ENCODE measurements at regions not wholly inside any gene's neighbourhood (a gene's known extent, or its start where the extent isn't known, plus 50 kb on each side); places are given as distances from the start of the nearest gene placed in this dataset.
"Not testable (repeated sequence)": the region's sequence is repeated elsewhere in the genome, so short reads cannot be mapped to it uniquely, and the experiment has no call there.

- no peaks in the 10 kb centered on the region for H3K4me1 ChIP-seq (ENCODE audit: low read depth)
- peaks cover 11% of the 10 kb centered on the region for H3K27me3 ChIP-seq
- H3K4me3 ChIP-seq: no peak overlapping the region
- no peak overlapping the region for H3K27ac ChIP-seq
- H3K9me3 ChIP-seq (ENCODE audit: low read depth): no peaks in the 10 kb centered on the region
- no peaks in the 10 kb centered on the region for H3K36me3 ChIP-seq
- TF ChIP-seq CTCF (IDR thresholded peaks at IDR 0.05; ENCODE audit: low read depth, low read length): no peak
- no peak for DNase-seq (ENCODE audit: low read depth in 1 of 2, low spot score in 1 of 2)
Observed at GRCh38 chr16:80092681-80093080, 448.1 kb upstream of the DYNLRB2 start.

- DNase-seq (ENCODE audit: low read depth in 1 of 2, low spot score in 1 of 2); H3K9me3 ChIP-seq (ENCODE audit: low read depth); H3K36me3 ChIP-seq; H3K4me1 ChIP-seq (ENCODE audit: low read depth); H3K27ac ChIP-seq; H3K4me3 ChIP-seq: not testable (repeated sequence)
- peaks cover 11% of the 10 kb centered on the region for H3K27me3 ChIP-seq
Observed at GRCh38 chr16:80091453-80091852, 449.3 kb upstream of the DYNLRB2 start.

- no peak overlapping the region for H3K4me3 ChIP-seq
- no peak for DNase-seq (ENCODE audit: low read depth in 1 of 2, low spot score in 1 of 2)
- TF ChIP-seq CTCF (IDR thresholded peaks at IDR 0.05; ENCODE audit: low read depth, low read length): no peak
- H3K27ac ChIP-seq: no peak overlapping the region
- H3K4me1 ChIP-seq (ENCODE audit: low read depth): no peaks in the 10 kb centered on the region
- no peaks in the 10 kb centered on the region for H3K9me3 ChIP-seq (ENCODE audit: low read depth)
- peaks cover 46% of the 10 kb centered on the region for H3K27me3 ChIP-seq
- H3K36me3 ChIP-seq: no peaks in the 10 kb centered on the region
Observed at GRCh38 chr16:80085606-80086005, 455.2 kb upstream of the DYNLRB2 start.

GRCh38 chr16:80084614-80085013, 456.2 kb upstream of the DYNLRB2 start:
- peaks cover 56% of the 10 kb centered on the region for H3K27me3 ChIP-seq
- no peak overlapping the region for H3K4me3 ChIP-seq
- no peaks in the 10 kb centered on the region for H3K36me3 ChIP-seq
- peak; percentile 23 for TF ChIP-seq CTCF (IDR thresholded peaks at IDR 0.05; ENCODE audit: low read depth, low read length)
- DNase-seq (ENCODE audit: low read depth in 1 of 2, low spot score in 1 of 2): peak; percentile 38 to 66
- no peaks in the 10 kb centered on the region for H3K9me3 ChIP-seq (ENCODE audit: low read depth)
- no peak overlapping the region for H3K27ac ChIP-seq
- no peaks in the 10 kb centered on the region for H3K4me1 ChIP-seq (ENCODE audit: low read depth)

GRCh38 chr16:80084163-80084562, 456.6 kb upstream of the DYNLRB2 start:
- H3K9me3 ChIP-seq (ENCODE audit: low read depth): no peaks in the 10 kb centered on the region
- DNase-seq (ENCODE audit: low read depth in 1 of 2, low spot score in 1 of 2): peak in 1 of 2 donors; percentile 6
- TF ChIP-seq CTCF (IDR thresholded peaks at IDR 0.05; ENCODE audit: low read depth, low read length): no peak
- no peak overlapping the region for H3K4me3 ChIP-seq
- H3K36me3 ChIP-seq: no peaks in the 10 kb centered on the region
- peaks cover 60% of the 10 kb centered on the region for H3K27me3 ChIP-seq
- no peaks in the 10 kb centered on the region for H3K4me1 ChIP-seq (ENCODE audit: low read depth)
- H3K27ac ChIP-seq: no peak overlapping the region

GRCh38 chr16:80082906-80083305, 457.9 kb upstream of the DYNLRB2 start:
- H3K27me3 ChIP-seq: peaks cover 73% of the 10 kb centered on the region
- H3K27ac ChIP-seq: no peak overlapping the region
- H3K36me3 ChIP-seq: no peaks in the 10 kb centered on the region
- TF ChIP-seq CTCF (IDR thresholded peaks at IDR 0.05; ENCODE audit: low read depth, low read length): no peak
- no peaks in the 10 kb centered on the region for H3K9me3 ChIP-seq (ENCODE audit: low read depth)
- H3K4me1 ChIP-seq (ENCODE audit: low read depth): no peaks in the 10 kb centered on the region
- DNase-seq (ENCODE audit: low read depth in 1 of 2, low spot score in 1 of 2): no peak
- no peak overlapping the region for H3K4me3 ChIP-seq
